Thoracic aorta (tissue), 2 donors: ENCODE measurements at regions not wholly inside any gene's neighbourhood (a gene's known extent, or its start where the extent isn't known, plus 50 kb on each side); places are given as distances from the start of the nearest gene placed in this dataset.

Source experiments
- ATAC-seq: fragments of 150-250 bp; one replicate; pipeline ENCODE4 v1.8.0; 2017; ENCODE audit warnings: low read depth; ENCODE audit not compliant: insufficient number of reproducible peaks, low FRiP score
- DNase-seq: peaks from one replicate; pipeline ENCODE4 v3.0.0-alpha.2; 2020; ENCODE audit warnings: low spot score
- H3K27ac ChIP-seq, 2 donors: fragments of 200-600 bp; sonication (generic); 1 replicate in 1 of 2; 2 replicates in 1 of 2; pipeline ENCODE4 v1.5.1; 2016; ENCODE audit warnings: mild to moderate bottlenecking in 2 of 2, moderate library complexity in 2 of 2
- H3K27me3 ChIP-seq: fragments of 200-600 bp; sonication (generic); replicated peaks from 2 replicates; pipeline ENCODE4 v1.6.0; 2016; ENCODE audit warnings: mild to moderate bottlenecking; ENCODE audit not compliant: insufficient read depth
- H3K36me3 ChIP-seq: fragments of 200-600 bp; sonication (generic); one replicate; pipeline ENCODE4 v1.5.1; 2016
- H3K4me1 ChIP-seq, 2 donors: fragments of 200-600 bp; sonication (generic); 1 replicate in 1 of 2; 2 replicates in 1 of 2; pipeline versions ENCODE4 v1.5.1 to v1.6.0; 2016; ENCODE audit warnings: low read depth in 2 of 2, mild to moderate bottlenecking in 1 of 2; ENCODE audit not compliant: control insufficient read depth in 1 of 2
- H3K4me3 ChIP-seq: fragments of 200-600 bp; sonication (generic); 2 replicates; pipeline ENCODE4 v1.5.1; 2016; ENCODE audit warnings: mild to moderate bottlenecking
- H3K9me3 ChIP-seq: fragments of 200-600 bp; sonication (generic); 2 replicates; pipeline ENCODE4 v1.5.1; 2016
- CTCF ChIP-seq: fragments of 200-600 bp; sonication (generic); IDR thresholded peaks from one replicate; pipeline ENCODE4 v1.5.1; 2019; ENCODE audit warnings: antibody characterized with exemption

GRCh38 chr10:31689233-31689632 lies 239.4 kb downstream of the ARHGAP12 start:
- H3K4me3 ChIP-seq = no peak overlapping the region
- H3K27me3 ChIP-seq = no peaks in the 10 kb centered on the region
- DNase-seq = no peak
- no peaks in the 10 kb centered on the region for H3K4me1 ChIP-seq
- TF ChIP-seq CTCF = no peak
- ATAC-seq = no peak
- no peaks in the 10 kb centered on the region for H3K36me3 ChIP-seq
- H3K27ac ChIP-seq = no peak overlapping the region
- peaks cover 11% of the 10 kb centered on the region for H3K9me3 ChIP-seq

GRCh38 chr10:31687663-31688482 lies 240.8 kb downstream of the ARHGAP12 start:
- H3K36me3 ChIP-seq = no peaks in the 10 kb centered on the region
- peaks cover 19% of the 10 kb centered on the region for H3K9me3 ChIP-seq
- ATAC-seq (peak; percentile 24), DNase-seq (no peak)
- no peaks in the 10 kb centered on the region for H3K4me1 ChIP-seq
- H3K27ac ChIP-seq = no peak overlapping the region
- no peak for TF ChIP-seq CTCF
- H3K27me3 ChIP-seq = no peaks in the 10 kb centered on the region
- H3K4me3 ChIP-seq = no peak overlapping the region

GRCh38 chr10:31686599-31686998 lies 242.0 kb downstream of the ARHGAP12 start:
- DNase-seq (no peak), ATAC-seq (peak; percentile 55)
- Histone ChIP-seq H3K9me3 (peaks cover 19% of the 10 kb centered on the region), H3K4me1 (no peaks in the 10 kb centered on the region), H3K36me3 (no peaks in the 10 kb centered on the region), H3K4me3 (no peak overlapping the region), H3K27ac (no peak overlapping the region), H3K27me3 (no peaks in the 10 kb centered on the region)
- TF ChIP-seq CTCF = no peak

- no peak for TF ChIP-seq CTCF
- Histone ChIP-seq H3K27ac (no peak overlapping the region), H3K4me1 (peaks cover 0 to 2% of the 10 kb centered on the region in 2 donors), H3K36me3 (no peaks in the 10 kb centered on the region), H3K4me3 (no peak overlapping the region), H3K9me3 (peaks cover 8% of the 10 kb centered on the region), H3K27me3 (no peaks in the 10 kb centered on the region)
- no peak for ATAC-seq
- DNase-seq = no peak
These were observed 244.9 kb downstream of the ARHGAP12 start for GRCh38 chr10:31683682-31684081.

- TF ChIP-seq CTCF = no peak
- DNase-seq (no peak), ATAC-seq (no peak)
- H3K27ac ChIP-seq = no peak overlapping the region
- no peaks in the 10 kb centered on the region for H3K36me3 ChIP-seq
- H3K4me1 ChIP-seq = peaks cover 0 to 11% of the 10 kb centered on the region in 2 donors
- no peaks in the 10 kb centered on the region for H3K27me3 ChIP-seq
- no peak overlapping the region for H3K4me3 ChIP-seq
- peaks cover 19% of the 10 kb centered on the region for H3K9me3 ChIP-seq
These were observed 248.7 kb downstream of the ARHGAP12 start for GRCh38 chr10:31679936-31680335.
